Pancreas (tissue), 10 donors: ENCODE measurements at regions not wholly inside any gene's neighbourhood (a gene's known extent, or its start where the extent isn't known, plus 50 kb on each side); places are given as distances from the start of the nearest gene placed in this dataset.

Experiments
- ATAC-seq, 4 donors: fragments of 200-7000 bp; cut with Tn5 transposase; one replicate each; pipeline versions ENCODE4 v1.8.0 to v1.9.1; 2020; ENCODE audit warnings: mild to moderate bottlenecking in 4 of 4, moderate library complexity in 4 of 4
- DNase-seq, 6 donors: peaks; one replicate each; pipeline ENCODE4 v3.0.0-alpha.2; 2020
- FAIRE-seq: peaks from 2 replicates; lab custom pipeline; 2012; peaks lifted over from hg19 to GRCh38; lab: Jason Lieb, UNC
- H3K27ac ChIP-seq, 4 donors: fragments of 200-600 bp; sonication (generic); 1 replicate in 3 of 4; 2 replicates in 1 of 4; pipeline versions ENCODE4 v1.5.0 to v1.8.0; 2020
- H3K27me3 ChIP-seq, 4 donors: fragments of 200-600 bp; one replicate each; pipeline ENCODE4 v1.8.0; 2021
- H3K36me3 ChIP-seq, 3 donors: fragments of 200-600 bp; sonication (generic) in 1 of 3; one replicate each; pipeline versions ENCODE4 v1.5.0 to v1.8.0; 2020 to 2021
- H3K4me1 ChIP-seq, 3 donors: fragments of 200-600 bp; one replicate each; pipeline ENCODE4 v1.8.0; 2021
- H3K4me3 ChIP-seq, 4 donors: fragments of 200-600 bp; sonication (generic) in 2 of 4; one replicate each; pipeline versions ENCODE4 v1.5.0 to v1.8.0; 2020 to 2021
- H3K9me3 ChIP-seq, 4 donors: fragments of 200-600 bp; one replicate each; pipeline ENCODE4 v1.8.0; 2021
- WGBS, 2 donors: extraction: QIAGEN DNeasy Blood & Tissue Kit; methylation state at CpG; one replicate each; pipeline ENCODE4 v1.1.7; 2013; 5-methylcytosine and 5-hydroxymethylcytosine counted together
- intact Hi-C, 3 donors: fragments of 100-400 bp; cut with DNase I; formaldehyde crosslinking; loops; one replicate each; pipeline versions ENCODE4 v1.11.1 to v1.14.2; 2022
- TF ChIP-seq, protein P1 (sequence below), 4 donors: fragments of 200-600 bp; sonication (generic) in 3 of 4; IDR thresholded peaks; one replicate each; pipeline versions ENCODE4 v1.5.0 to v1.8.0; 2021; ENCODE audit warnings: antibody characterized with exemption in 4 of 4
- donor health status: healthy with polysubstance abuse.
- donor health status: DM: no; HTN: no; CAD: no; lungs with moderate emphysema.
- donor health status: DM: no; HTN: no; CAD: no.
- donor health status: control.
- donor health status: control.
- donor health status: Bipolar disorder and iron deficiency.
- donor health status: DM: yes; HTN: yes; CAD: no.
- donor health status: DM: no; HTN: no; CAD: no.
- donor health status: DM: no; HTN: no; CAD: no.
- donor health status: DM: yes; HTN: yes; CAD: no.

DNA sequence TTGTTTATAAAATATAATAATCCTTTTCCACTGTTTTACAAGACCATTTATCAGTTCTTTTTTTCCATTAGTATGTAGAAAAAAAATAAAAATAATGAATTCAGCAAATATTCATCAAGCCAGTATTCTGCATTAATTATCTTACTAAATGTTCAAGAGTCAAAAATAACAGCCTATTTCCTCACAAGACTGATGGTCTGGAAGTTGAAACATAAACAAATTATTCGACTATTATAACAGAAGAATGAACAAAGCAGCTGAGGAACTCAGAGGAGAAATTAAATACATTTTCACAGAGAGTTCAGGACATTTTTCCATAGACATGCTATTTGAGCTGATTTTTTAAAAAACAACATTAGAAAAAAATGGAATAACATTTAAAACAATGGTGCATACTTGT, 2594.8 kb downstream of the ARAP2 start:
- intact Hi-C loops, result no loop called here
- no peak for DNase-seq
- no peaks in the 10 kb centered on the region for H3K36me3 ChIP-seq
- no peak for ATAC-seq
- H3K27me3 ChIP-seq, result no peaks in the 10 kb centered on the region
- TF ChIP-seq, protein P1, sequence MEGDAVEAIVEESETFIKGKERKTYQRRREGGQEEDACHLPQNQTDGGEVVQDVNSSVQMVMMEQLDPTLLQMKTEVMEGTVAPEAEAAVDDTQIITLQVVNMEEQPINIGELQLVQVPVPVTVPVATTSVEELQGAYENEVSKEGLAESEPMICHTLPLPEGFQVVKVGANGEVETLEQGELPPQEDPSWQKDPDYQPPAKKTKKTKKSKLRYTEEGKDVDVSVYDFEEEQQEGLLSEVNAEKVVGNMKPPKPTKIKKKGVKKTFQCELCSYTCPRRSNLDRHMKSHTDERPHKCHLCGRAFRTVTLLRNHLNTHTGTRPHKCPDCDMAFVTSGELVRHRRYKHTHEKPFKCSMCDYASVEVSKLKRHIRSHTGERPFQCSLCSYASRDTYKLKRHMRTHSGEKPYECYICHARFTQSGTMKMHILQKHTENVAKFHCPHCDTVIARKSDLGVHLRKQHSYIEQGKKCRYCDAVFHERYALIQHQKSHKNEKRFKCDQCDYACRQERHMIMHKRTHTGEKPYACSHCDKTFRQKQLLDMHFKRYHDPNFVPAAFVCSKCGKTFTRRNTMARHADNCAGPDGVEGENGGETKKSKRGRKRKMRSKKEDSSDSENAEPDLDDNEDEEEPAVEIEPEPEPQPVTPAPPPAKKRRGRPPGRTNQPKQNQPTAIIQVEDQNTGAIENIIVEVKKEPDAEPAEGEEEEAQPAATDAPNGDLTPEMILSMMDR (IDR thresholded peaks at IDR 0.05), result no peak
- H3K9me3 ChIP-seq, result no peaks in the 10 kb centered on the region
- H3K4me1 ChIP-seq, result no peaks in the 10 kb centered on the region
- H3K4me3 ChIP-seq, result no peak overlapping the region
- WGBS, 2 donors, result 23 to 30% methylated on average over 1 of the region's 1 CpG
- H3K27ac ChIP-seq, result no peak overlapping the region
- FAIRE-seq, result no peak

GRCh38 chr4:33650036-33650435, 2594.3 kb downstream of the ARAP2 start:
- TF ChIP-seq, protein P1 (IDR thresholded peaks at IDR 0.05), result no peak
- Histone ChIP-seq H3K9me3 (no peaks in the 10 kb centered on the region), H3K27me3 (no peaks in the 10 kb centered on the region), H3K36me3 (no peaks in the 10 kb centered on the region), H3K27ac (no peak overlapping the region), H3K4me1 (no peaks in the 10 kb centered on the region), H3K4me3 (no peak overlapping the region)
- intact Hi-C loops, result no loop called here
- ATAC-seq, result no peak
- DNase-seq, result no peak
- no peak for FAIRE-seq
- WGBS, 2 donors, result 49 to 59% methylated on average over 2 of the region's 2 CpGs

- Histone ChIP-seq H3K27me3 (no peaks in the 10 kb centered on the region), H3K4me1 (no peaks in the 10 kb centered on the region), H3K27ac (no peak overlapping the region), H3K36me3 (no peaks in the 10 kb centered on the region), H3K4me3 (no peak overlapping the region), H3K9me3 (no peaks in the 10 kb centered on the region)
- FAIRE-seq (no peak), DNase-seq (no peak), ATAC-seq (no peak)
- 58 to 70% methylated on average over 3 of the region's 3 CpGs for WGBS, 2 donors
- intact Hi-C loops, result no loop called here
- TF ChIP-seq, protein P1 (IDR thresholded peaks at IDR 0.05), result no peak
Observed at GRCh38 chr4:33658971-33659370, 2585.3 kb downstream of the ARAP2 start.

DNA sequence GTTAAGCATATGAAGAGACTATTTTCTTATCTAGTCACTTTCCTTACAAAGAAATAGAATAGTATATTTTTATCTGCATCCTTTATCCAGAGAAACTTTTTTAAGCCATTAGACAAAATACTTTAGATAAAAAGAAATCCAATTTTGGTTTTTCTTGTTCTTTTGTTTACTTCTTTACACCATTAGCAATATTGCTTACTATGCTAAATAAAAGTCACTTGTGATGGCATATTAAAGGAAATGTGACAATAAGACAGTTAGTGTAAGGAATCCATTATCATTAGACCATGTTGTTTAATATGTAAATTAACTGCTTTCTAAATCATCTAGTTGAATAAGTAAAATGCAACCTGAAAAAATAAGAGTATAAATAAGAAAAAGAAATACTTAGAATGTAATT, 2582.7 kb downstream of the ARAP2 start:
- Histone ChIP-seq H3K27ac (no peak overlapping the region), H3K9me3 (no peaks in the 10 kb centered on the region), H3K4me3 (no peak overlapping the region), H3K36me3 (no peaks in the 10 kb centered on the region), H3K4me1 (no peaks in the 10 kb centered on the region), H3K27me3 (no peaks in the 10 kb centered on the region)
- ATAC-seq (no peak), DNase-seq (no peak), FAIRE-seq (no peak)
- TF ChIP-seq, protein P1 (IDR thresholded peaks at IDR 0.05), result no peak
- intact Hi-C loops, result no loop called here

- H3K4me3 ChIP-seq, result no peak overlapping the region
- H3K9me3 ChIP-seq, result no peaks in the 10 kb centered on the region
- no peaks in the 10 kb centered on the region for H3K4me1 ChIP-seq
- TF ChIP-seq, protein P1 (IDR thresholded peaks at IDR 0.05), result no peak
- H3K27me3 ChIP-seq, result no peaks in the 10 kb centered on the region
- intact Hi-C loops, result no loop called here
- no peak overlapping the region for H3K27ac ChIP-seq
- DNase-seq (no peak), ATAC-seq (no peak), FAIRE-seq (no peak)
- WGBS, 2 donors, result 70 to 85% methylated on average over 1 of the region's 1 CpG
- H3K36me3 ChIP-seq, result no peaks in the 10 kb centered on the region
Observed at GRCh38 chr4:33685939-33686338, 2558.4 kb downstream of the ARAP2 start.
